Endothelial cell (in vitro differentiated cells): ENCODE measurements at regions not wholly inside any gene's neighbourhood (a gene's known extent, or its start where the extent isn't known, plus 50 kb on each side); places are given as distances from the start of the nearest gene placed in this dataset.

ENCODE experiments used
- DNase-seq: peaks from one replicate; pipeline ENCODE4 v3.0.0; 2021; ENCODE audit warnings: low spot score
- H3K27ac Mint-ChIP-seq: one replicate; pipeline ENCODE4 v1.8.0; 2021; ENCODE audit warnings: mixed read lengths, inconsistent platforms; ENCODE audit not compliant: unreplicated experiment
- H3K27me3 Mint-ChIP-seq: one replicate; pipeline ENCODE4 v1.8.0; 2021; ENCODE audit warnings: mild to moderate bottlenecking, moderate library complexity, mixed read lengths, inconsistent platforms; ENCODE audit not compliant: unreplicated experiment
- H3K36me3 Mint-ChIP-seq: one replicate; pipeline ENCODE4 v1.8.0; 2021; ENCODE audit warnings: mild to moderate bottlenecking, low read depth, mixed read lengths, inconsistent platforms; ENCODE audit not compliant: unreplicated experiment
- H3K4me1 Mint-ChIP-seq: one replicate; pipeline ENCODE4 v1.8.0; 2021; ENCODE audit warnings: mild to moderate bottlenecking, mixed read lengths, inconsistent platforms; ENCODE audit not compliant: unreplicated experiment
- H3K4me3 Mint-ChIP-seq: one replicate; pipeline ENCODE4 v1.8.0; 2021; ENCODE audit warnings: mild to moderate bottlenecking, mixed read lengths, inconsistent platforms; ENCODE audit not compliant: unreplicated experiment
- H3K9me3 Mint-ChIP-seq: one replicate; pipeline ENCODE4 v1.8.0; 2021; ENCODE audit warnings: mixed read lengths, inconsistent platforms; ENCODE audit not compliant: unreplicated experiment
- CTCF ChIP-seq: fragments of 200-600 bp; sonication (generic); IDR thresholded peaks from one replicate; pipeline ENCODE4 v1.5.0; 2021; ENCODE audit warnings: antibody characterized with exemption; ENCODE audit not compliant: unreplicated experiment

GRCh38 chr6:67897998-67898607 is 737.0 kb upstream of the ADGRB3 start:
- Mint-ChIP-seq H3K27me3 (peaks cover 5% of the 10 kb centered on the region), H3K9me3 (no peaks in the 10 kb centered on the region), H3K36me3 (no peaks in the 10 kb centered on the region), H3K4me3 (no peak overlapping the region), H3K27ac (peak overlapping the region; percentile 2), H3K4me1 (peaks cover 5% of the 10 kb centered on the region)
- no peak for TF ChIP-seq CTCF
- DNase-seq = no peak

GRCh38 chr6:67896476-67896875 is 738.6 kb upstream of the ADGRB3 start:
- Mint-ChIP-seq H3K4me1 (peaks cover 5% of the 10 kb centered on the region), H3K4me3 (no peak overlapping the region), H3K36me3 (no peaks in the 10 kb centered on the region), H3K27ac (no peak overlapping the region), H3K9me3 (no peaks in the 10 kb centered on the region), H3K27me3 (peaks cover 5% of the 10 kb centered on the region)
- TF ChIP-seq CTCF = no peak
- DNase-seq = no peak

GRCh38 chr6:67889682-67889995 is 745.4 kb upstream of the ADGRB3 start:
- no peak overlapping the region for H3K27ac Mint-ChIP-seq
- no peaks in the 10 kb centered on the region for H3K9me3 Mint-ChIP-seq
- H3K4me1 Mint-ChIP-seq = peaks cover 2% of the 10 kb centered on the region
- no peak overlapping the region for H3K4me3 Mint-ChIP-seq
- H3K27me3 Mint-ChIP-seq = peaks cover 3% of the 10 kb centered on the region
- no peak for DNase-seq
- H3K36me3 Mint-ChIP-seq = peaks cover 6% of the 10 kb centered on the region
- TF ChIP-seq CTCF = no peak

- peak overlapping the region; percentile 14 for H3K4me3 Mint-ChIP-seq
- H3K36me3 Mint-ChIP-seq = peaks cover 6% of the 10 kb centered on the region
- H3K9me3 Mint-ChIP-seq = no peaks in the 10 kb centered on the region
- peak overlapping the region; percentile 8 for H3K27ac Mint-ChIP-seq
- H3K4me1 Mint-ChIP-seq = peaks cover 2% of the 10 kb centered on the region
- TF ChIP-seq CTCF = no peak
- H3K27me3 Mint-ChIP-seq = peaks cover 1% of the 10 kb centered on the region
- DNase-seq = no peak
Observed at GRCh38 chr6:67888886-67889681, 746.0 kb upstream of the ADGRB3 start.

- Mint-ChIP-seq H3K36me3 (peaks cover 6% of the 10 kb centered on the region), H3K4me1 (peaks cover 2% of the 10 kb centered on the region), H3K27ac (peak overlapping the region; percentile 8), H3K4me3 (peak overlapping the region; percentile 14), H3K27me3 (peaks cover 1% of the 10 kb centered on the region), H3K9me3 (no peaks in the 10 kb centered on the region)
- no peak for DNase-seq
- TF ChIP-seq CTCF = no peak
Observed at GRCh38 chr6:67888546-67888885, 746.6 kb upstream of the ADGRB3 start.
